ENCODE measurements at regions not wholly inside any gene's neighbourhood (a gene's known extent, or its start where the extent isn't known, plus 50 kb on each side); places are given as distances from the start of the nearest gene placed in this dataset.

DNA sequence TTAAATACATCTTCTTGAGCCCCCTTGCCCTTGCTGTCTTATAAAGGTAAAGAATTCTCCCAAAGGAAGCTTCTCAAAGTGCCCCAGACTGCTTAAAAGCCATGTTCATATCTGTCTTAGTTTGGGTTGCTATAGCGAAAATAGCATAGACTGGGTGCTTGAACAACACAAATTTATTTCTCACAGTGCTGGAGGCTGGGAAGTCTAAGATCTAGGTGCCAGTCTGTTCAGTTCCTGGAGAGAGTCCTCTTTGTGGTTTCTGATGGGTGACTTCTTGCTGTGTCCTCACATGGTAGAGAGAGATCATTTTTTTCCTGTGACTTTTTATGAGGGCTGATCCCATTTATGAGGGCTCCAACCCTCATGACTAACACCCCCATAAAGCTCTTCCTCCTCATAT lies 486.7 kb upstream of the ADAMTS16 start:
- Histone ChIP-seq H3K4me2 (ENCODE audit: low read length) (no peak overlapping the region), H3K4me3 (ENCODE audit: low read depth, low read length) (no peak overlapping the region), H3K9ac (no peak overlapping the region), H3K27ac (no peak overlapping the region), H3K79me2 (no peaks in the 10 kb centered on the region), H2AFZ (no peak overlapping the region), H3K36me3 (ENCODE audit: control insufficient read depth, insufficient read depth, low read length) (no peaks in the 10 kb centered on the region), H3K9me3 (ENCODE audit: control insufficient read depth, low read length) (no peaks in the 10 kb centered on the region), H3K27me3 (ENCODE audit: control insufficient read depth, insufficient read depth, low read length) (no peaks in the 10 kb centered on the region), H3K4me1 (no peaks in the 10 kb centered on the region)
- TF ChIP-seq CTCF (IDR thresholded peaks at IDR 0.05): no peak

- H3K4me1 ChIP-seq: no peaks in the 10 kb centered on the region
- no peak overlapping the region for H2AFZ ChIP-seq
- H3K79me2 ChIP-seq: no peaks in the 10 kb centered on the region
- no peak overlapping the region for H3K9ac ChIP-seq
- TF ChIP-seq CTCF (IDR thresholded peaks at IDR 0.05): no peak
- H3K36me3 ChIP-seq (ENCODE audit: control insufficient read depth, insufficient read depth, low read length): no peaks in the 10 kb centered on the region
- H3K27ac ChIP-seq: no peak overlapping the region
- no peak overlapping the region for H3K4me2 ChIP-seq (ENCODE audit: low read length)
- no peaks in the 10 kb centered on the region for H3K27me3 ChIP-seq (ENCODE audit: control insufficient read depth, insufficient read depth, low read length)
- H3K4me3 ChIP-seq (ENCODE audit: low read depth, low read length): no peak overlapping the region
- H3K9me3 ChIP-seq (ENCODE audit: control insufficient read depth, low read length): no peaks in the 10 kb centered on the region
These were observed 480.3 kb upstream of the ADAMTS16 start for GRCh38 chr5:4659851-4660250.

GRCh38 chr5:4661326-4661725 lies 478.8 kb upstream of the ADAMTS16 start:
- no peak overlapping the region for H3K9ac ChIP-seq

DNA sequence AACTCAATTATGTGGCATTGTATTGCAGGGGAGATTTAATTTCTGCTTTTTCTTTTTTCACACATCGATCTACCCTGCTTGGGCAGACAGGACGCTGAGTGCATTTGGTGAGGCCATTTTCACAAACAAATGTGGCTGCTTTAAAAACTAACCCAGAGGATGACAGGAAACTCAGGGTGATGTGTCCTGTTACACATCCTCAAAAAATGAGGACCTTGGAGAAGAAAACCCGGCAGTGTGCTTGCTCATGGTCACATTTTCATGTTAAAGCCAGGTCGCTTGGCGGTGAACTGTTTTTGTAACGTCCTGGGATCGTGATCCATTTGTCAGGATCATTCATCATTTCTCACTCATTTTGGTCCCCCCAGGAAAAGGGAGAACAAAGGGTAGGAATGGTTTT lies 478.3 kb upstream of the ADAMTS16 start:
- no peaks in the 10 kb centered on the region for H3K27me3 ChIP-seq (ENCODE audit: control insufficient read depth, insufficient read depth, low read length)
- H3K4me3 ChIP-seq (ENCODE audit: low read depth, low read length): no peak overlapping the region
- no peak overlapping the region for H3K27ac ChIP-seq
- no peaks in the 10 kb centered on the region for H3K36me3 ChIP-seq (ENCODE audit: control insufficient read depth, insufficient read depth, low read length)
- H3K9me3 ChIP-seq (ENCODE audit: control insufficient read depth, low read length): no peaks in the 10 kb centered on the region
- H3K79me2 ChIP-seq: no peaks in the 10 kb centered on the region
- no peak for TF ChIP-seq CTCF (IDR thresholded peaks at IDR 0.05)
- no peak overlapping the region for H3K4me2 ChIP-seq (ENCODE audit: low read length)
- no peaks in the 10 kb centered on the region for H3K4me1 ChIP-seq
- H3K9ac ChIP-seq: no peak overlapping the region
- no peak overlapping the region for H2AFZ ChIP-seq

More at GRCh38 chr5:4661326-4661725, 478.8 kb upstream of the ADAMTS16 start:
- H3K4me3 ChIP-seq (ENCODE audit: low read depth, low read length): no peak overlapping the region
- no peaks in the 10 kb centered on the region for H3K4me1 ChIP-seq
- no peak for TF ChIP-seq CTCF (IDR thresholded peaks at IDR 0.05)
- no peaks in the 10 kb centered on the region for H3K79me2 ChIP-seq
- no peaks in the 10 kb centered on the region for H3K36me3 ChIP-seq (ENCODE audit: control insufficient read depth, insufficient read depth, low read length)
- no peak overlapping the region for H3K4me2 ChIP-seq (ENCODE audit: low read length)
- no peak overlapping the region for H2AFZ ChIP-seq
- H3K9me3 ChIP-seq (ENCODE audit: control insufficient read depth, low read length): no peaks in the 10 kb centered on the region
- no peak overlapping the region for H3K27ac ChIP-seq
- H3K27me3 ChIP-seq (ENCODE audit: control insufficient read depth, insufficient read depth, low read length): no peaks in the 10 kb centered on the region

DNA sequence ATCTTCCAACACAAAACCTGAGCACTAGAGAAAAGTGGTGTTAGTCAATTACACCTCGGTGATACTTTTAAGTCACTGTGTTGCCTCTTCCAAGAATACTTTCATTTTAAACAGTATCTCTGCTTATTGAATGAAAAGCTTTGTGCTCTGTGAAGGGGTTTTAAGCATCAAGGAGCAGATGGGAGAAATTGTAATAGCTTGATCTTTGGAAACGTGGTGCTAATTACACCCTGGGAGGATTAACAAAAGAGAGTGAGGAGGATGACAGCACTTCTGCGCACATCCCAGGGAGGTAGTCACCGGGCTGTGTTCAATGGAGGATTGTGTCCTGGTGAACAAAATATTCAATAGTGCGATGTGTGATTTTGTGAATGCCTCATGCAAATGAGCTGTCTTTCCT lies 477.4 kb upstream of the ADAMTS16 start:
- no peaks in the 10 kb centered on the region for H3K9me3 ChIP-seq (ENCODE audit: control insufficient read depth, low read length)
- no peaks in the 10 kb centered on the region for H3K36me3 ChIP-seq (ENCODE audit: control insufficient read depth, insufficient read depth, low read length)
- no peak overlapping the region for H3K4me2 ChIP-seq (ENCODE audit: low read length)
- no peaks in the 10 kb centered on the region for H3K79me2 ChIP-seq
- H3K27ac ChIP-seq: no peak overlapping the region
- no peak overlapping the region for H2AFZ ChIP-seq
- no peak for TF ChIP-seq CTCF (IDR thresholded peaks at IDR 0.05)
- no peak overlapping the region for H3K9ac ChIP-seq
- no peaks in the 10 kb centered on the region for H3K4me1 ChIP-seq
- no peak overlapping the region for H3K4me3 ChIP-seq (ENCODE audit: low read depth, low read length)
- no peaks in the 10 kb centered on the region for H3K27me3 ChIP-seq (ENCODE audit: control insufficient read depth, insufficient read depth, low read length)
